SK-N-SH (cell line): ENCODE measurements at regions not wholly inside any gene's neighbourhood (a gene's known extent, or its start where the extent isn't known, plus 50 kb on each side); places are given as distances from the start of the nearest gene placed in this dataset.

ENCODE experiments used
- CTCF ChIA-PET: fragments of 300-600, 350-600 bp; formaldehyde crosslinking; extraction: SDS; loops from one replicate; lab custom pipeline; 2021; lab: Yijun Ruan, JAX
- POLR2A ChIA-PET: fragments of 350-600 bp; sonication (Branson Sonifier 250); formaldehyde crosslinking; extraction: SDS; loops from one replicate; lab custom pipeline; 2020; ENCODE audit warnings: antibody characterized with exemption, inconsistent platforms; lab: Yijun Ruan, JAX
- DNase-seq: peaks from one replicate; pipeline ENCODE4 v3.0.0; 2012
- H2AFZ ChIP-seq: fragments of 200-600 bp; sonication (generic); 2 replicates; pipeline ENCODE4 v1.8.1; 2016; ENCODE audit warnings: antibody characterized with exemption, mild to moderate bottlenecking, low read depth
- H3F3A ChIP-seq: fragments of 200-600 bp; sonication (generic); replicated peaks from 2 replicates; pipeline ENCODE3; 2016; ENCODE audit warnings: antibody characterized with exemption, mild to moderate bottlenecking; ENCODE audit not compliant: insufficient read depth
- H3K27ac ChIP-seq, 2 experiments: fragments of 200-500 bp in 1 of 2; fragments of 200-600 bp in 1 of 2; sonication (Bioruptor generic) in 1 of 2; sonication (generic), shearing (Covaris generic) in 1 of 2; 2 replicates each; pipeline versions ENCODE4 v1.5.1 to v1.6.1; 2014 to 2016; ENCODE audit warnings: low read depth in 2 of 2, inconsistent platforms in 1 of 2, low read length in 1 of 2, mild to moderate bottlenecking in 1 of 2, mixed read lengths in 1 of 2
- H3K27me3 ChIP-seq: fragments of 200-600 bp; sonication (generic), shearing (Covaris generic); 2 replicates; pipeline ENCODE4 v1.6.1; 2016; ENCODE audit warnings: mixed run types; ENCODE audit not compliant: insufficient read depth
- H3K36me3 ChIP-seq, 2 experiments: fragments of 200-500 bp in 1 of 2; fragments of 200-600 bp in 1 of 2; sonication (Bioruptor generic) in 1 of 2; sonication (generic) in 1 of 2; replicated peaks in 1 of 2; 2 replicates each; pipeline versions ENCODE3 to v1.5.1; 2014 to 2016; ENCODE audit warnings: low read length in 1 of 2, mild to moderate bottlenecking in 1 of 2; ENCODE audit not compliant: insufficient read depth in 2 of 2, control insufficient read depth in 1 of 2
- H3K4me1 ChIP-seq, 2 experiments: fragments of 200-500 bp in 1 of 2; fragments of 200-600 bp in 1 of 2; sonication (Bioruptor generic) in 1 of 2; sonication (generic), shearing (Covaris generic) in 1 of 2; 2 replicates each; pipeline versions ENCODE4 v1.5.1 to v1.6.1; 2014 to 2016; ENCODE audit warnings: low read depth in 1 of 2, low read length in 1 of 2, mixed run types in 1 of 2; ENCODE audit not compliant: insufficient read depth in 2 of 2, control insufficient read depth in 1 of 2
- H3K4me2 ChIP-seq: fragments of 200-600 bp; sonication (generic), shearing (Covaris generic); 2 replicates; pipeline ENCODE4 v1.6.1; 2017; ENCODE audit warnings: mixed run types
- H3K4me3 ChIP-seq, 2 experiments: fragments of 200-500 bp in 1 of 2; fragments of 200-600 bp in 1 of 2; sonication (Bioruptor generic) in 1 of 2; sonication (generic), shearing (Covaris generic) in 1 of 2; 2 replicates each; pipeline versions ENCODE4 v1.5.1 to v1.8.1; 2014 to 2016; ENCODE audit warnings: low read depth in 2 of 2, inconsistent platforms in 1 of 2, low read length in 1 of 2, mild to moderate bottlenecking in 1 of 2, mixed read lengths in 1 of 2, moderate library complexity in 1 of 2
- H3K79me2 ChIP-seq: fragments of 200-600 bp; sonication (generic); 2 replicates; pipeline ENCODE4 v1.8.1; 2017; ENCODE audit warnings: mild to moderate bottlenecking; ENCODE audit not compliant: insufficient read depth
- H3K9ac ChIP-seq: fragments of 200-600 bp; sonication (generic); 2 replicates; pipeline ENCODE4 v1.6.1; 2017; ENCODE audit warnings: mixed run types
- H3K9me2 ChIP-seq: fragments of 200-600 bp; sonication (generic); 2 replicates; pipeline ENCODE4 v1.6.1; 2017; ENCODE audit warnings: mixed run types
- H3K9me3 ChIP-seq: fragments of 200-600 bp; sonication (generic); 2 replicates; pipeline ENCODE4 v1.6.1; 2017; ENCODE audit warnings: mixed run types, mild to moderate bottlenecking, moderate library complexity
- H4K20me1 ChIP-seq: fragments of 200-600 bp; sonication (generic); 2 replicates; pipeline ENCODE4 v1.6.1; 2017; ENCODE audit warnings: mild to moderate bottlenecking, mixed run types; ENCODE audit not compliant: insufficient read depth
- CHD2 ChIP-seq: fragments of 150-350 bp; IDR thresholded peaks from 2 replicates; pipeline ENCODE4 v1.6.1; 2018; ENCODE audit warnings: low read length; ENCODE audit not compliant: partially characterized antibody
- ELF1 ChIP-seq: IDR thresholded peaks from 2 replicates; pipeline ENCODE4 v1.4.0; 2012
- EP300 ChIP-seq, 2 experiments: IDR thresholded peaks; 2 replicates each; pipeline versions ENCODE4 v1.4.0 to v1.6.1; 2012; ENCODE audit warnings: borderline replicate concordance in 1 of 2, low read depth in 1 of 2, low read length in 1 of 2
- FOSL2 ChIP-seq: IDR thresholded peaks from 2 replicates; pipeline ENCODE4 v1.4.0; 2012; ENCODE audit warnings: low read depth, mild to moderate bottlenecking, moderate library complexity, borderline replicate concordance
- FOXJ3 ChIP-seq: sonication (generic); formaldehyde crosslinking; IDR thresholded peaks from 2 replicates; pipeline ENCODE4 v1.5.1; 2020; ENCODE audit warnings: mild to moderate bottlenecking, missing genetic modification reagents
- GATA2 ChIP-seq: sonication (generic); formaldehyde crosslinking; IDR thresholded peaks from 2 replicates; pipeline ENCODE4 v1.5.0; 2020; ENCODE audit warnings: mild to moderate bottlenecking, missing genetic modification reagents
- MEF2A ChIP-seq: IDR thresholded peaks from 2 replicates; pipeline ENCODE4 v1.4.0; 2012; ENCODE audit warnings: low read depth, borderline replicate concordance
- RCOR1 ChIP-seq: fragments of 150-350 bp; IDR thresholded peaks from 2 replicates; pipeline ENCODE4 v1.6.1; 2017; ENCODE audit warnings: antibody characterized with exemption, low read length
- REST ChIP-seq: IDR thresholded peaks from 2 replicates; pipeline ENCODE4 v1.6.1; 2012; ENCODE audit warnings: mild to moderate bottlenecking, low read depth, low read length, moderate library complexity
- RFX5 ChIP-seq: IDR thresholded peaks from 2 replicates; pipeline ENCODE4 v1.6.1; 2012; ENCODE audit warnings: mild to moderate bottlenecking, improper control_type of control experiment, low read length
- RXRA ChIP-seq: IDR thresholded peaks from 2 replicates; pipeline ENCODE4 v1.4.0; 2012; ENCODE audit warnings: low read depth, mild to moderate bottlenecking, borderline replicate concordance
- TCF12 ChIP-seq: IDR thresholded peaks from 2 replicates; pipeline ENCODE4 v1.4.0; 2012
- TEAD4 ChIP-seq: IDR thresholded peaks from 2 replicates; pipeline ENCODE4 v1.4.0; 2012; ENCODE audit warnings: mild to moderate bottlenecking, borderline replicate concordance; ENCODE audit not compliant: insufficient read depth
- YY1 ChIP-seq: IDR thresholded peaks from 2 replicates; pipeline ENCODE4 v1.4.0; 2012; ENCODE audit warnings: low read depth, mild to moderate bottlenecking
- WGBS: methylation state at CpG from one replicate; pipeline ENCODE4 v1.1.6; 2017; ENCODE audit warnings: low lambda C conversion rate; 5-methylcytosine and 5-hydroxymethylcytosine counted together

DNA sequence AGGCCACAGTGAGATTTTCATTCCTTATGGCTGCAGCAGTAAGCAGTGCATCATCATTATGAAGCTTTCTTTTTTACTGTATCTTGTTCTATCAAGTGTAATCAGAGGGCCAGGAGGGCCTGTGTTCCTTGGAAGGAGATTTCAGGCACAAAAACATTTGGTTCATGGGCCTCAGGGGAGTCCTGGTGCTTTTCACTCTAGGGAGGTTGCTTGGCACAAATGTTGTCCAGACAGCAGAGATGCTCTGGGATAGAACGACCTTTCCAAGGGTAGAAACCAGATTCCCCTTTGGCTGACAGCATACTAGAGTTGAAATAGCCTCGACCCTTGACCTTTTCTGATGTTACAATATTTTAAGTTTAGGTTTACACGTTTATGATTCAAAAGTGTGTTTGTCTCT is 95.3 kb upstream of the CLSTN2 start:
- 2% methylated on average over 3 of the region's 3 CpGs for WGBS
- H2AFZ ChIP-seq: no peak overlapping the region
- H3K27ac ChIP-seq: peak overlapping the region in 1 of 2 experiments; percentile 67; a peak in 2 of 4 replicates
- H3K9ac ChIP-seq: no peak overlapping the region
- H3K79me2 ChIP-seq: no peaks in the 10 kb centered on the region
- TF ChIP-seq YY1: no peak
- no peak for TF ChIP-seq RFX5
- TF ChIP-seq ELF1: no peak
- no peak for TF ChIP-seq FOSL2
- TF ChIP-seq TEAD4: no peak
- no peak for TF ChIP-seq EP300 (IDR thresholded peaks at IDR 0.05; ENCODE audit: borderline replicate concordance in 1 of 2, low read depth in 1 of 2, low read length in 1 of 2)
- TF ChIP-seq REST: no peak
- no peak for TF ChIP-seq RCOR1
- TF ChIP-seq FOXJ3 (CRISPR knock-in tag): no peak
- no peak for TF ChIP-seq CHD2
- TF ChIP-seq GATA2 (CRISPR knock-in tag): no peak
- TF ChIP-seq MEF2A: no peak
- no peak for TF ChIP-seq RXRA
- no peak for TF ChIP-seq TCF12
- CTCF ChIA-PET: no interaction called here
- no peak overlapping the region for H3K4me3 ChIP-seq
- no peaks in the 10 kb centered on the region for H3F3A ChIP-seq
- H3K36me3 ChIP-seq: no peaks in the 10 kb centered on the region
- H3K4me2 ChIP-seq: no peak overlapping the region
- H3K27me3 ChIP-seq: no peaks in the 10 kb centered on the region
- no peaks in the 10 kb centered on the region for H4K20me1 ChIP-seq
- no peak for DNase-seq
- POLR2A ChIA-PET: no interaction called here
- no peaks in the 10 kb centered on the region for H3K9me3 ChIP-seq
- no peaks in the 10 kb centered on the region for H3K9me2 ChIP-seq
- peaks cover 0 to 5% of the 10 kb centered on the region in 2 experiments; a peak in 2 of 4 replicates for H3K4me1 ChIP-seq

DNA sequence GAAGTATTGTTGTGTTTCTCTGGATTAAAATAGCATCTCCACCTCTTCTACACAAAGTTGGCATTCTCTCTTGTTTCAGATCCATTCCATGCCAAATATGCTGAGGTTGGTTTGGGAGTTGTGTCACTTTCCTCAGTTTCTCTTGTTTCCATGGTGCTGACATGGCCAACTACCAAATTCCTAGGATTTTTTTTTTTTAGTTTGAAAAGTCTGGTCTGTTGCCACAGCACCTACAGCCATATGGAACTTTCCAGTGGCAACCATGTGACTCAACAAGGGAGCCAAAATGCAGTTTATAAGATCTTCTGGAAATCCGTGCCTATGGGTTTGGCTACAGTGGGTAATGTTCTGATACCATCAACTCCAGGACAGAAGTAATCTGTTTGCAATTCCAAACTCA is 96.0 kb upstream of the CLSTN2 start:
- WGBS: 33% methylated on average over 1 of the region's 1 CpG
- CTCF ChIA-PET: no interaction called here
- Histone ChIP-seq H3K4me3 (no peak overlapping the region), H4K20me1 (no peaks in the 10 kb centered on the region), H3K4me2 (no peak overlapping the region), H3K27ac (peak overlapping the region in 1 of 2 experiments; percentile 67; a peak in 1 of 4 replicates), H3K27me3 (no peaks in the 10 kb centered on the region)
- no peak for DNase-seq
- TF ChIP-seq TEAD4 (no peak), EP300 (IDR thresholded peaks at IDR 0.05; ENCODE audit: borderline replicate concordance in 1 of 2, low read depth in 1 of 2, low read length in 1 of 2) (peak in 1 of 2 experiments; percentile 7; a peak in 1 of 4 replicates)
- TF ChIP-seq, all 33 proteins: peak for 1
- POLR2A ChIA-PET: no interaction called here
- no peaks in the 10 kb centered on the region for H3F3A ChIP-seq
- H3K9me2 ChIP-seq: no peaks in the 10 kb centered on the region
- no peaks in the 10 kb centered on the region for H3K79me2 ChIP-seq
- no peaks in the 10 kb centered on the region for H3K9me3 ChIP-seq
- H2AFZ ChIP-seq: no peak overlapping the region
- H3K9ac ChIP-seq: no peak overlapping the region
- H3K4me1 ChIP-seq: peaks cover 0 to 5% of the 10 kb centered on the region in 2 experiments; a peak in 2 of 4 replicates
- no peaks in the 10 kb centered on the region for H3K36me3 ChIP-seq
